Body of pancreas (tissue), 4 donors: ENCODE measurements at regions not wholly inside any gene's neighbourhood (a gene's known extent, or its start where the extent isn't known, plus 50 kb on each side); places are given as distances from the start of the nearest gene placed in this dataset.

ENCODE experiments used
- ATAC-seq: fragments of 150-250 bp; one replicate; pipeline ENCODE4 v1.9.1; 2016
- DNase-seq, 4 donors: peaks; one replicate each; pipeline ENCODE4 v3.0.0-alpha.2; 2019
- H3K27ac ChIP-seq, 4 donors: fragments of 200-600 bp; sonication (generic); 1 replicate in 3 of 4; 2 replicates in 1 of 4; pipeline versions ENCODE4 v1.5.1 to v1.6.1; 2016 to 2019; ENCODE audit warnings: mild to moderate bottlenecking in 1 of 4, mixed read lengths in 1 of 4, moderate library complexity in 1 of 4
- H3K27me3 ChIP-seq, 2 donors: fragments of 200-600 bp; sonication (generic); one replicate each; pipeline ENCODE4 v1.6.0; 2016; ENCODE audit warnings: mild to moderate bottlenecking in 1 of 2
- H3K36me3 ChIP-seq, 2 donors: fragments of 200-600 bp; sonication (generic); replicated peaks in 1 of 2; 2 replicates each; pipeline ENCODE4 v1.5.1; 2016; ENCODE audit warnings: low read depth in 2 of 2; ENCODE audit not compliant: insufficient read depth in 1 of 2
- H3K4me1 ChIP-seq: fragments of 200-600 bp; sonication (generic); one replicate; pipeline ENCODE4 v1.6.0; 2016
- H3K4me3 ChIP-seq, 2 donors: fragments of 200-600 bp; sonication (generic); 1 replicate in 1 of 2; 2 replicates in 1 of 2; pipeline ENCODE4 v1.5.1; 2016 to 2019
- H3K9me3 ChIP-seq, 3 donors: fragments of 200-600 bp; sonication (generic); 1 replicate in 2 of 3; 2 replicates in 1 of 3; pipeline ENCODE4 v1.5.1; 2016
- POLR2A ChIP-seq, 3 donors: fragments of 450-650 bp; IDR thresholded peaks; one replicate each; pipeline ENCODE4 v1.6.1; 2016; ENCODE audit warnings: antibody characterized with exemption in 3 of 3, mild to moderate bottlenecking in 2 of 3
- WGBS, 2 donors: methylation state at CpG; one replicate each; pipeline ENCODE4 v1.1.5; 2017; 5-methylcytosine and 5-hydroxymethylcytosine counted together
- intact Hi-C: fragments of 100-400 bp; cut with DNase I; formaldehyde crosslinking; loops from one replicate; pipeline ENCODE4 v1.15.1; 2023
- TF ChIP-seq, protein P1 (sequence below), 7 experiments: fragments of 450-650 bp in 4 of 7; fragments of 200-600 bp in 3 of 7; sonication (generic) in 3 of 7; IDR thresholded peaks; one replicate each; pipeline ENCODE4 v1.5.1; 2016 to 2019; ENCODE audit warnings: antibody characterized with exemption in 7 of 7

DNA sequence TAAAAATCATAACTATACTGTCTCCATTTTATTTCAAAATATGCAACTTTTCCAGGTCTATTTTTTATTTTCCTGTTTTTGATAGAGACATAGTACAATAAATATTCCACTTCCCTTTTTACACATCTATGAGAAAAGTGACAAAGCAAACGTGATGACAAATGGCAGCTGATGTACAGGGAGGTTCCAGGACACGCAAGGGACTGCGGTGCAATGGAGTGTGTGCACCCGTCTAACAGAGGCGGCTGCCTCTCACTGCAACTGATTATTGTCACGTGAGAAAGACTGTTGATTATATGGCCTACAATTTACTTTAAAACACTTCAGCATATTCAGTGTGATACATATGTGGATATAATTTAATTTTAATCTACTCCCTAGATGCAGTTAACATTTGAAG is 142.6 kb downstream of the LRRC30 start:
- 61 to 69% methylated on average over 6 of the region's 6 CpGs for WGBS, 2 donors
- ATAC-seq: no peak
- intact Hi-C loops: no loop called here

DNA sequence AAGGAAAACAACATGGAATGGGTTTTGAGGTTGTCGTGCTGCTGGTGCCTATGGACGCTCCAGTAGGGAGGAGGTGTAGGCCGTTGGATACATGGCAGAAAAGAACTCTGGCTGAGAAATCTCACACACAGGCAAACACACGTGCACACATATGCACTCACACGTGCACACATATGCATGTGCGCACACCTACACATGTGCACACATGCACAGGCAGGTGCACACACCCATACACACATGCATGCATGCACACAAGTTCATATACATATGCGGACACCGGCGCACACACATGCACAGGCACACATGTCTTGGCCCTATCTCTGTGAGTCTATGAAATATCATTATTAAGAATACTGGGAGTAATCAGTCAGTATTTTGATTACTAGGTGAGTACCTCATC is 150.4 kb downstream of the LRRC30 start:
- H3K9me3 ChIP-seq: no peaks in the 10 kb centered on the region
- intact Hi-C loops: no loop called here
- DNase-seq (no peak), ATAC-seq (no peak)
- H3K27ac ChIP-seq: no peak overlapping the region
- WGBS, 2 donors: 78 to 89% methylated on average over 9 of the region's 9 CpGs
- TF ChIP-seq, protein P1, sequence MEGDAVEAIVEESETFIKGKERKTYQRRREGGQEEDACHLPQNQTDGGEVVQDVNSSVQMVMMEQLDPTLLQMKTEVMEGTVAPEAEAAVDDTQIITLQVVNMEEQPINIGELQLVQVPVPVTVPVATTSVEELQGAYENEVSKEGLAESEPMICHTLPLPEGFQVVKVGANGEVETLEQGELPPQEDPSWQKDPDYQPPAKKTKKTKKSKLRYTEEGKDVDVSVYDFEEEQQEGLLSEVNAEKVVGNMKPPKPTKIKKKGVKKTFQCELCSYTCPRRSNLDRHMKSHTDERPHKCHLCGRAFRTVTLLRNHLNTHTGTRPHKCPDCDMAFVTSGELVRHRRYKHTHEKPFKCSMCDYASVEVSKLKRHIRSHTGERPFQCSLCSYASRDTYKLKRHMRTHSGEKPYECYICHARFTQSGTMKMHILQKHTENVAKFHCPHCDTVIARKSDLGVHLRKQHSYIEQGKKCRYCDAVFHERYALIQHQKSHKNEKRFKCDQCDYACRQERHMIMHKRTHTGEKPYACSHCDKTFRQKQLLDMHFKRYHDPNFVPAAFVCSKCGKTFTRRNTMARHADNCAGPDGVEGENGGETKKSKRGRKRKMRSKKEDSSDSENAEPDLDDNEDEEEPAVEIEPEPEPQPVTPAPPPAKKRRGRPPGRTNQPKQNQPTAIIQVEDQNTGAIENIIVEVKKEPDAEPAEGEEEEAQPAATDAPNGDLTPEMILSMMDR (IDR thresholded peaks at IDR 0.05): no peak
- no peak for TF ChIP-seq POLR2A (IDR thresholded peaks at IDR 0.05)
- H3K4me3 ChIP-seq: no peak overlapping the region
- no peaks in the 10 kb centered on the region for H3K27me3 ChIP-seq
- no peaks in the 10 kb centered on the region for H3K36me3 ChIP-seq
- H3K4me1 ChIP-seq: no peaks in the 10 kb centered on the region

More for the DNA sequence above, 142.6 kb downstream of the LRRC30 start:
- DNase-seq: no peak
- Histone ChIP-seq H3K36me3 (no peaks in the 10 kb centered on the region), H3K27ac (no peak overlapping the region), H3K9me3 (no peaks in the 10 kb centered on the region), H3K27me3 (no peaks in the 10 kb centered on the region), H3K4me3 (no peak overlapping the region), H3K4me1 (no peaks in the 10 kb centered on the region)
- no peak for TF ChIP-seq POLR2A (IDR thresholded peaks at IDR 0.05)
- TF ChIP-seq, protein P1 (IDR thresholded peaks at IDR 0.05): no peak

DNA sequence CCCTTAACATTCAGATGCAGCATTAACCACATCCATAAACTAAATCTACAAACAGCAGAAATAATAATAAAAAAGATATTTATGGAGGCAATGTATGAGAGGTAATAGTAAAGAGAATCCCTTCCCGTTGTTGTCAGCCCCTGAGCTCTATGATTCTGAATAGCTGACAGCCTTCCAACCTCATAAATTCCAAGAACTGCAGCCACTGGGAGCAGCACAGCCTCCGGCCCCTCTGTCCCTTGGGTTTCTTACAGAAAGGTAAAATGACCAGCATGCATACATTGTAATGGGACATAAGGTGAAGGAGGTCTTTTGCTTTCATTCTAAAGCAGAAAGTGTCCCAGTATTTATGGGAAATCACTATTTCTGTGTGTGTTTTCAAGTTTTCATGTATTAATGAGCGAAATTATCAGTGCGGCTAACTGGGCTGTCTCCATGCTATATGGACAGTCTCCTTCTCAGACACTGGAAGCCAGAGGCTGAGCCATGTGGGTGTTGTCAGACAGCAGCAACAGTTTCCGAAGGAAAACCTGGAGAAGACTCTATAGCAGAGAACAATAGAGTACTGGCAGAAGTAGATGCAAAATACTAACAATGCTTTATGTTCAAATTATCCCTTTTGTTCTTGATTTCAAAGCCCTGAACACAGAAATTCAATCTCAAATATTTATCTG is 151.6 kb downstream of the LRRC30 start:
- H3K27ac ChIP-seq: no peak overlapping the region
- TF ChIP-seq, protein P1 (IDR thresholded peaks at IDR 0.05): no peak
- TF ChIP-seq POLR2A (IDR thresholded peaks at IDR 0.05): no peak
- ATAC-seq (no peak), DNase-seq (no peak)
- no peaks in the 10 kb centered on the region for H3K9me3 ChIP-seq
- no peaks in the 10 kb centered on the region for H3K27me3 ChIP-seq
- intact Hi-C loops: no loop called here
- H3K4me1 ChIP-seq: no peaks in the 10 kb centered on the region
- 53 to 60% methylated on average over 5 of the region's 5 CpGs for WGBS, 2 donors
- H3K36me3 ChIP-seq: no peaks in the 10 kb centered on the region
- no peak overlapping the region for H3K4me3 ChIP-seq

DNA sequence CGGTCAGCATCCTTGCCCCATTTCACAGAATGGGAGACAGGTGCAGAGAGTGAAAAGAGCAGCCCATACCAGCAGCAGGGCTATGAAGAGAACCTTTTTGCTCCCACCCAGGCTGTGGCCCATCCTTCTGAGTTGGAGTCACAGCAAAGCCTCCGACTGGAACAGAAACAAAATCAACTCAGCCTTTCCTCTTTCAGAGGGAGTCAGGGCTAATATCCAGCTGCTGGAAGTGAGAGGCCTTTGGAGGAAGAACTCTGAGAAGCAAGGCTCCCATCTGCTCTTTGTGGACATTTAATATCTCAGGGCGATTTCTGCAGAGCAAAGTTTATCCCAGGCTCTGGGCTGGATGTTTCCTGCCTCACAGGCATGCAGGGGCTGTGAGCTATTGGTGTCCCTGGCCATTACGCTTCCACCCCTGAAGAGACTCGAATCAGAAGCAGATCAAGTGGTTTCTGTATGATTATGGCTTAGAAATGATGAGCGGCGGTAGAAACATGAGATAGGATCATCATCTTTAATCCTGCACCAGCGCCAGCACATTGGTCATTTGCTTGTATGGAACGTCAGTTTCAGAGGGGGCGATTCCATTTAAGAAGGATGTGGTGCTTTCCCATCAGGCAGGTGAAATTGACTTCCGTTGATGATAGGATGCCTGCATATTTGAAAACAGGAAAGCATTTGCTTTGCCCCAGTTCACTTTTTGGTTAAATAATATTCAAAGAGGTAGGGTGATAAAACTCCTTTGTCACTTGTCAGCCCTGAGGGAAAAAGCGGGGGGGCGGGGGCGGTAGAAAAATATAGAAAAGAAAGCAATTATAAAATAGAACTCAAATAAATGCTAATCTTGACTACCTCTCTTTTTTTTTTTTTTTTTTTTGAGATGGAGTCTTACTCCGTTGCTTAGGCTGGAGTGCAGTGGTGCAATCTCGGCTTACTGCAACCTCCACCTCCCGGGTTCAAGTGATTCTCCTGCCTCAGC is 152.4 kb downstream of the LRRC30 start:
- no peaks in the 10 kb centered on the region for H3K9me3 ChIP-seq
- no peaks in the 10 kb centered on the region for H3K36me3 ChIP-seq
- H3K4me1 ChIP-seq: no peaks in the 10 kb centered on the region
- intact Hi-C loops: no loop called here
- WGBS, 2 donors: 56 to 65% methylated on average over 17 of the region's 17 CpGs
- TF ChIP-seq POLR2A (IDR thresholded peaks at IDR 0.05): no peak
- TF ChIP-seq, protein P1 (IDR thresholded peaks at IDR 0.05): no peak
- no peak overlapping the region for H3K4me3 ChIP-seq
- H3K27me3 ChIP-seq: no peaks in the 10 kb centered on the region
- no peak for DNase-seq
- ATAC-seq: no peak
- H3K27ac ChIP-seq: no peak overlapping the region
